ENCODE measurements at regions not wholly inside any gene's neighbourhood (a gene's known extent, or its start where the extent isn't known, plus 50 kb on each side); places are given as distances from the start of the nearest gene placed in this dataset.

DNA sequence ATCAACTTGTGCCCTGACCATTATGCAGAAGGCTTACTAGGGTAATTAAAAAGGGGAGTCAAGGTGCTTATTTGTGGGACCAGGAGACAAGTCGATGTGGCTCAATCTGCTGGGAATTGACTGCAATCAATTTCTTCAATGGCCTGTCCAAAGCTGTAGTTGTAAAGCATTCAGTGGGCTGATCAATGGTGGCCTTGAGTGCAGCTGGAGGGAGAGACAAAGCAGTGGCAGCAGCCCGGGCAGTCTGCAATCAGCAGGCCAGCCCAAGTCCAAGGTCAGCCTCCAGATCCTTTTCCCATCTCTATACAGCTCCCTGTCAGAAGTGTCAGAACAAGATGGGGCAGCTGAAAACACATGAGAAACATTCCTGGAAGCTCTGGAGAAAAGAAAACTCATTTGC, 51.0 kb upstream of the BRINP1 start:
- TF ChIP-seq, protein P1, sequence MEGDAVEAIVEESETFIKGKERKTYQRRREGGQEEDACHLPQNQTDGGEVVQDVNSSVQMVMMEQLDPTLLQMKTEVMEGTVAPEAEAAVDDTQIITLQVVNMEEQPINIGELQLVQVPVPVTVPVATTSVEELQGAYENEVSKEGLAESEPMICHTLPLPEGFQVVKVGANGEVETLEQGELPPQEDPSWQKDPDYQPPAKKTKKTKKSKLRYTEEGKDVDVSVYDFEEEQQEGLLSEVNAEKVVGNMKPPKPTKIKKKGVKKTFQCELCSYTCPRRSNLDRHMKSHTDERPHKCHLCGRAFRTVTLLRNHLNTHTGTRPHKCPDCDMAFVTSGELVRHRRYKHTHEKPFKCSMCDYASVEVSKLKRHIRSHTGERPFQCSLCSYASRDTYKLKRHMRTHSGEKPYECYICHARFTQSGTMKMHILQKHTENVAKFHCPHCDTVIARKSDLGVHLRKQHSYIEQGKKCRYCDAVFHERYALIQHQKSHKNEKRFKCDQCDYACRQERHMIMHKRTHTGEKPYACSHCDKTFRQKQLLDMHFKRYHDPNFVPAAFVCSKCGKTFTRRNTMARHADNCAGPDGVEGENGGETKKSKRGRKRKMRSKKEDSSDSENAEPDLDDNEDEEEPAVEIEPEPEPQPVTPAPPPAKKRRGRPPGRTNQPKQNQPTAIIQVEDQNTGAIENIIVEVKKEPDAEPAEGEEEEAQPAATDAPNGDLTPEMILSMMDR (IDR thresholded peaks at IDR 0.05; ENCODE audit: extremely low read depth in 1 of 2, insufficient read depth in 1 of 2, low read depth in 1 of 2, low read length in 2 of 2): no peak
- TF ChIP-seq POLR2AphosphoS5 (IDR thresholded peaks at IDR 0.05; ENCODE audit: insufficient read depth, low read depth, low read length) (no peak), POLR2A (IDR thresholded peaks at IDR 0.05; ENCODE audit: low read depth, low read length) (no peak), EZH2 (IDR thresholded peaks at IDR 0.05; ENCODE audit: borderline replicate concordance, low read depth, low read length, severe bottlenecking) (no peak), FOS (IDR thresholded peaks at IDR 0.05; ENCODE audit: borderline replicate concordance, insufficient read depth, low read length) (no peak), MYC (IDR thresholded peaks at IDR 0.05; ENCODE audit: low read depth, low read length) (no peak), JUN (IDR thresholded peaks at IDR 0.05; ENCODE audit: borderline replicate concordance, insufficient read depth, insufficient read length, low read depth) (no peak), GATA2 (IDR thresholded peaks at IDR 0.05; ENCODE audit: insufficient read depth, insufficient read length, low read depth, low read length) (no peak)
- TF ChIP-seq, protein P2, sequence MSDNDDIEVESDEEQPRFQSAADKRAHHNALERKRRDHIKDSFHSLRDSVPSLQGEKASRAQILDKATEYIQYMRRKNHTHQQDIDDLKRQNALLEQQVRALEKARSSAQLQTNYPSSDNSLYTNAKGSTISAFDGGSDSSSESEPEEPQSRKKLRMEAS (IDR thresholded peaks at IDR 0.05; ENCODE audit: insufficient read depth, insufficient read length): no peak

All from endothelial cell of umbilical vein (primary cell).